Esophagus squamous epithelium (tissue), 5 donors: ENCODE measurements at regions not wholly inside any gene's neighbourhood (a gene's known extent, or its start where the extent isn't known, plus 50 kb on each side); places are given as distances from the start of the nearest gene placed in this dataset.

Experiments used
- DNase-seq: peaks from one replicate; lab custom pipeline; 2025; lab: John Stamatoyannopoulos, UW
- H3K27ac ChIP-seq, 4 donors: fragments of 200-600 bp; sonication (generic); one replicate each; pipeline ENCODE4 v1.5.1; 2016 to 2019; ENCODE audit warnings: mild to moderate bottlenecking in 1 of 4
- H3K27me3 ChIP-seq, 4 donors: fragments of 200-600 bp; sonication (generic); 1 replicate in 3 of 4; 2 replicates in 1 of 4; pipeline versions ENCODE4 v1.5.1 to v1.6.0; 2017 to 2021; ENCODE audit warnings: antibody characterized with exemption in 1 of 4
- H3K36me3 ChIP-seq, 3 donors: fragments of 200-600 bp; sonication (generic); one replicate each; pipeline ENCODE4 v1.5.1; 2016 to 2019
- H3K4me1 ChIP-seq, 3 donors: fragments of 200-600 bp; sonication (generic); one replicate each; pipeline ENCODE4 v1.5.1; 2017 to 2019
- H3K4me3 ChIP-seq, 4 donors: fragments of 200-600 bp; sonication (generic); 1 replicate in 3 of 4; 2 replicates in 1 of 4; pipeline ENCODE4 v1.5.1; 2016 to 2019; ENCODE audit warnings: mild to moderate bottlenecking in 2 of 4, moderate library complexity in 1 of 4
- H3K9me3 ChIP-seq, 3 donors: fragments of 200-600 bp; sonication (generic); one replicate each; pipeline ENCODE4 v1.5.1; 2016 to 2019
- CTCF ChIP-seq, 6 experiments: fragments of 450-650 bp in 4 of 6; fragments of 200-600 bp in 2 of 6; sonication (generic) in 2 of 6; IDR thresholded peaks; one replicate each; pipeline ENCODE4 v1.5.1; 2016 to 2019; ENCODE audit warnings: antibody characterized with exemption in 6 of 6, mild to moderate bottlenecking in 4 of 6, moderate library complexity in 4 of 6
- POLR2A ChIP-seq, 4 donors: fragments of 450-650 bp; IDR thresholded peaks; one replicate each; pipeline ENCODE4 v1.6.1; 2017; ENCODE audit warnings: antibody characterized with exemption in 4 of 4, mild to moderate bottlenecking in 4 of 4, moderate library complexity in 3 of 4
- WGBS, 2 donors: methylation state at CpG; one replicate each; pipeline ENCODE4 v1.1.5; 2018; 5-methylcytosine and 5-hydroxymethylcytosine counted together
- intact Hi-C: fragments of 100-400 bp; cut with DNase I; formaldehyde crosslinking; loops from one replicate; pipeline ENCODE4 v1.15.0; 2022
- donor health status: DM: yes; HTN: yes; CAD: no.

- H3K4me1 ChIP-seq = no peaks in the 10 kb centered on the region
- no peaks in the 10 kb centered on the region for H3K27me3 ChIP-seq
- H3K27ac ChIP-seq = no peak overlapping the region
- 46 to 52% methylated on average over 2 of the region's 2 CpGs for WGBS, 2 donors
- no peaks in the 10 kb centered on the region for H3K36me3 ChIP-seq
- H3K4me3 ChIP-seq = no peak overlapping the region
- intact Hi-C loops = no loop called here
- DNase-seq = no peak
- TF ChIP-seq CTCF (IDR thresholded peaks at IDR 0.05) = no peak
- TF ChIP-seq POLR2A (IDR thresholded peaks at IDR 0.05) = no peak
- H3K9me3 ChIP-seq = no peaks in the 10 kb centered on the region
These were observed 425.2 kb downstream of the HACE1 start for GRCh38 chr6:104434519-104434918.

DNA sequence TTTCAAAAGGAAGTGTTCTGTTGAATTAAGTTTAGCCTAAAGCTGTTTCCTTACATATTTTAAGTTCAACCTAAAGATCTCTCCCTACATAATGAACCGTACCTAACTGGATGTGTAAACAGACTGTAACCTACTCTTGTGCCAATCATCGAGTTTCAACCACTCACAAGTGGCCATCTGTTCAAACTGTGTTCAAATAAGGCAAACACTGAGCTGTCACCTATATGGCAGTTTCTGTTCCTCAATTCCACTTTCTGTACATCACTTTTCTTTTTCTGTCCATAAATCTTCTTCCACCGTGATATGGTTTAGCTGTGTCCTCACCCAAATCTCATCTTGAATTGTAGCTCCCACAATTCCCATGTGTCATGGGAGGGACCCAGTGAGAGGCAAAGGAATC lies 428.6 kb downstream of the HACE1 start:
- intact Hi-C loops = no loop called here
- no peaks in the 10 kb centered on the region for H3K9me3 ChIP-seq
- no peak overlapping the region for H3K4me3 ChIP-seq
- H3K27me3 ChIP-seq = no peaks in the 10 kb centered on the region
- no peaks in the 10 kb centered on the region for H3K36me3 ChIP-seq
- TF ChIP-seq POLR2A (IDR thresholded peaks at IDR 0.05) (no peak), CTCF (IDR thresholded peaks at IDR 0.05) (no peak)
- DNase-seq = no peak
- no peak overlapping the region for H3K27ac ChIP-seq
- H3K4me1 ChIP-seq = no peaks in the 10 kb centered on the region
- WGBS, 2 donors = 69 to 75% methylated on average over 3 of the region's 3 CpGs

DNA sequence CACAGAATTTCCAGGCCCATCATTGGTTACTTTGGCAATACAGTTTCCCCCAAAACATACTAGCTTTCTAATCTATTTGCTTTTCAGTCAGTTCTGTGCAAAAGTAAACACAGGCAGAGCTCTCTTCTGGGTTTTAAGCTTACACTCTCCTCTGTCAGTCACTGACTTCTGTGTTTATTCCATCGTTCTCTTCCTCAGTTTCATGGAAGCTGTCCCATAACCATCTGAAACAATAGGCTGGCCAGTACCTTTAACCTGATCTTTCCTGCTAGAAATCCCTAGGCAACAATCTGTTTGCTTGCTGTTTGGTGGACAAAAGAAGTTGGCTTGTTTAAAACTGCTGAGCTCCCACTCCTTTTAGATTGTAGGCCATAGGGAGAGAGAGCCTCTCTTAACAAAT lies 431.5 kb downstream of the HACE1 start:
- DNase-seq = no peak

GRCh38 chr6:104423691-104424090 lies 436.0 kb downstream of the HACE1 start:
- Histone ChIP-seq H3K4me1 (no peaks in the 10 kb centered on the region), H3K27ac (no peak overlapping the region), H3K27me3 (no peaks in the 10 kb centered on the region), H3K9me3 (no peaks in the 10 kb centered on the region), H3K4me3 (no peak overlapping the region), H3K36me3 (no peaks in the 10 kb centered on the region)
- DNase-seq = no peak
- 100% methylated on average over 1 of the region's 2 CpGs; no CpG with 5 or more reads in 1 of the 2 donors for WGBS, 2 donors
- TF ChIP-seq CTCF (IDR thresholded peaks at IDR 0.05) = no peak
- no peak for TF ChIP-seq POLR2A (IDR thresholded peaks at IDR 0.05)
- intact Hi-C loops = no loop called here

More for the DNA sequence above, 431.5 kb downstream of the HACE1 start:
- Histone ChIP-seq H3K27me3 (no peaks in the 10 kb centered on the region), H3K27ac (no peak overlapping the region), H3K4me3 (no peak overlapping the region), H3K4me1 (no peaks in the 10 kb centered on the region), H3K9me3 (no peaks in the 10 kb centered on the region), H3K36me3 (no peaks in the 10 kb centered on the region)
- no peak for TF ChIP-seq POLR2A (IDR thresholded peaks at IDR 0.05)
- no peak for TF ChIP-seq CTCF (IDR thresholded peaks at IDR 0.05)
- WGBS, 2 donors = 22 to 27% methylated on average over 1 of the region's 1 CpG
- intact Hi-C loops = no loop called here

DNA sequence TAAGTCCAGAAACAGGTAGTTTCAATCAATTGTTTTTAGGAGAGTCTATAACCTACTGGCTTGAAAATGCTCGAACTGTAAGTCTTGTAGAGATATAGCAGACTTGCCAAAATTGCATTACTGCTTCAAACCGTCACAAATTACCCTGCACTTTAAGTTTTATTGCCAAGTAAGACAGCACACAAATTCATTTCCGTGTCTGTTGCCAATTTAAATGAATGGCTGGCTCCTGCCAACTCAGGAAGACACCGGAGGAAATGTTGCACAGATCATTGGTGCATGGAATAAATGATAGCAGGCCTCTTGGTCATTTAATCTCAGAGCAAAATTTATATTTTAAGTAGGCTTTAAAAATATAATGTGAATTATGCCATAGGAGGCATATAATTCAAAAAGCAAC lies 438.1 kb downstream of the HACE1 start:
- H3K27me3 ChIP-seq = no peaks in the 10 kb centered on the region

More for the DNA sequence above, 438.1 kb downstream of the HACE1 start:
- Histone ChIP-seq H3K9me3 (no peaks in the 10 kb centered on the region), H3K4me3 (no peak overlapping the region), H3K36me3 (no peaks in the 10 kb centered on the region), H3K27ac (no peak overlapping the region), H3K4me1 (no peaks in the 10 kb centered on the region)
- intact Hi-C loops = no loop called here
- TF ChIP-seq CTCF (IDR thresholded peaks at IDR 0.05) (no peak), POLR2A (IDR thresholded peaks at IDR 0.05) (no peak)
- WGBS, 2 donors = 48 to 66% methylated on average over 4 of the region's 4 CpGs
- no peak for DNase-seq
